GM12872 (cell line): ENCODE measurements at regions not wholly inside any gene's neighbourhood (a gene's known extent, or its start where the extent isn't known, plus 50 kb on each side); places are given as distances from the start of the nearest gene placed in this dataset.

Experiments used
- CTCF ChIP-seq: IDR thresholded peaks from 3 replicates; pipeline ENCODE4 v1.5.1; 2011; ENCODE audit warnings: low read depth, mild to moderate bottlenecking, low read length, moderate library complexity; ENCODE audit not compliant: insufficient read depth

DNA sequence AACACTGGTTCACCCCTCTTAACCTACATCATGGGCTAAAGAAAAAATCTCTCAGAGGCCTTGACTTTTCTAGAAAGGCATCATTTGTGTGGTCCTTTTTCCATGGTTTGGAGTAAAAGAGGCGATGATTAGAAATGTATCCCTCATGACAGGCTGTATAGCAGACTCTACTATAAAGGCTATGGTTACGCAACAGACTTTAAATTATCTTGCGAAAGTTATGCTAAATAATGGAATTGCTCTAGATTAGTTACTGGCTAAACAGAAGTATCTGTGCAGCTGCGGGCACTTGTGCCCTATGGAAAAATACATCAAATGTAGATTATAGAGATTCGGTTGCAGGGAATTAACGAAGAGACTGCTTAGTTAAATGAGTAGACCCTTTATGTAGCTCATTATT lies 101.6 kb downstream of the TMEM47 start:
- TF ChIP-seq CTCF, result no peak

GRCh38 chrX:34546366-34546765 lies 110.7 kb downstream of the TMEM47 start:
- TF ChIP-seq CTCF, result no peak

GRCh38 chrX:34528081-34528480 lies 129.0 kb downstream of the TMEM47 start:
- no peak for TF ChIP-seq CTCF

- TF ChIP-seq CTCF, result no peak
Measured at GRCh38 chrX:34521563-34521962, 135.5 kb downstream of the TMEM47 start.

GRCh38 chrX:34509394-34509793 lies 147.7 kb downstream of the TMEM47 start:
- TF ChIP-seq CTCF, result no peak

DNA sequence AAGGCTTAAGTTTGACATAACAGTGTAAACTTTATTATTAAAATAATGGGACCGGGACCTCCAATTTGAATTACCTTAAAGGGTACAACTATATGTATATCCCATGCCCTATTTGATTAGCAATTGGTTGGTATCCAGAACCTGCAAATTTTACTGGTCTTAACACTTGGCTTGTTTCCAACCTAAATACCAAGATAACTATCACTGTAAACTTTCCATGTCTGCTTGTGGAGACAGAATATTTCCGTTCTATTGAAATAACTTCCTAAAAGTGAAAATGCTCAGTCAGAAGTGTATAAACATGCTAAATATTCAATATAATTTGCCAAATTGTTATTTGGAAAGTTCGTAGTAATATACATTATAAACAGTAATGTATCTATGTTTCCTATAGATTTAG lies 154.0 kb downstream of the TMEM47 start:
- no peak for TF ChIP-seq CTCF

DNA sequence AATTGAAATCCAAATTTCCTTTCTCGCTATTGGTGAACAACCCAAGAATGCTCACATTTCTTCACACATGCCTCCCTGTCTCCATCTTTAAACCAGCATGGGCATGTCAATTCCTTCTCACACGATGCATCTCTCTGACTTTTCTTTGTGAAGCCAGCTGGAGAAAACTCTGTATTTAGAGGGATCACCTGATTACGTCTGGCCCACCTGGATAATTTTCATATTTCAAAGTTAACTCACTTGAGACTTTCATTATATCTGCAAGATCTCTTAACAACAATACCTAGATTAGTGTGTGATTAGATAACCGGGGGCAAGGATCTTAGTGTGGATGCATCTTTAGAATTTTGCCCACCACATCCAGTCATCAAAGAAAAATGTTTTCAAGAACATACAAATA lies 164.0 kb downstream of the TMEM47 start:
- no peak for TF ChIP-seq CTCF

DNA sequence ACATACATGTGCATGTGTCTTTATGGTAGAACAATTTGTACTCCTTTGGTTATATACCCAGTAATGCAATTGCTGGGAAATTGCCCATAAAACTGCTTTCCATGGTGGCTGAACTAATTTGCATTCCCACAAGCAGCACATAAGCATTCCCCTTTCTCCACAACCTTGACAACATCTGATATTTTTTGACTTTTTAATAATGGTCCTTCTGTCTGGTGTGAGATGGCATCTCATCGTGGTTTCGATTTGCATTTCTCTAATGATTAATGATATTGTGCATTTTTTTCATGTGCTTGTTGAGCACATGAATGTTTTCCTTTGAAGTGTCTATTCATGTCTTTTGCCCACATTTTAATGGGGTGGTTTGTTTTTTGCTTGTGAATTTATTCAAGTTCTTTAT lies 166.0 kb downstream of the TMEM47 start:
- no peak for TF ChIP-seq CTCF
